ENCODE measurements at regions not wholly inside any gene's neighbourhood (a gene's known extent, or its start where the extent isn't known, plus 50 kb on each side); places are given as distances from the start of the nearest gene placed in this dataset.
"Not testable (repeated sequence)": the region's sequence is repeated elsewhere in the genome, so short reads cannot be mapped to it uniquely, and the experiment has no call there.

DNA sequence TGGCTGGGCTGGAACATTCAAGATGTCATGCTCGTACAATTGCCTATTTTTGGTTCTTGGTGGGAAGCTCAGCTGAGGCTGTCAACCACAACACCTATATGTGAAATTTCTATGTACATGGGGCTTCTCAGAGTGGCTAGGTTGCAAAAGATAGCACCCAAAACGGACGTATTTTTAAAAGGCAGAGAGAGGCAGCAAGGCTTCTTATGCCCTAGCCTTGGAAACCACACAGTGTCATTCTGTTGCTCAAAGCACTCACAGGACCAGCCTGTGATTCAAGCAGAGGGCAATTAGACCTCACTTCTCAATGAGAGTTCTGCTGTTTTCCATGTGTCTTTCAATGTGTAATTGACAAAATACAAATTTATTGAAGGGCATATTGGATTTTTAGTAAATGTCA, 134.0 kb downstream of the GXYLT1 start:
- H3K36me3 ChIP-seq (ENCODE audit: insufficient read depth, low read length): no peaks in the 10 kb centered on the region

DNA sequence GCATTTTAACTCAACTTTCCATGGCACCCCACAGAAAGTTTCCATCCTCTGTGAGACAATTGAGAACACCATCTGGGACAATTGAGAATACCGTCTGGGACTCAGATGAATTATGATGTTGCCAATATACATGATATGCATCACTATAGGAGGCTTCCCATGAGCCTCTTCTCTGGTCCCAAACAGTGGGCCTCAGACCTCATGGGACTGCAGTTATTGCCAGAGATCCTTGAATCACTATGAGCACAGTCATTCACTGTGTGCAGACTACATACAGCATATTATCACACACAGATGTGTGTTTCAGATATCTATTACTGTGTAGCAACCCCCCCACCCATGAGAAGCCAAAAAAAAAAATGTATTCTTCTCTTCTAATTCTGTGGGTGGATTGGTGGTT, 134.4 kb downstream of the GXYLT1 start:
- Histone ChIP-seq H3K9ac (ENCODE audit: low read depth, low read length) (no peak overlapping the region), H3K27ac (ENCODE audit: low read depth, low read length) (no peak overlapping the region), H3K9me3 (ENCODE audit: insufficient read depth, low read depth, low read length) (no peaks in the 10 kb centered on the region), H3K4me3 (ENCODE audit: low read length) (no peak overlapping the region), H3K36me3 (ENCODE audit: insufficient read depth, low read length) (no peaks in the 10 kb centered on the region), H3K4me1 (ENCODE audit: insufficient read depth, low read length) (peaks cover 2% of the 10 kb centered on the region; the same call in 1 of the 2 replicates), H3K27me3 (ENCODE audit: insufficient read depth, low read length) (no peaks in the 10 kb centered on the region)
- 100% methylated on average over 1 of the region's 1 CpG for WGBS

More for the DNA sequence above, 134.0 kb downstream of the GXYLT1 start:
- Histone ChIP-seq H3K4me1 (ENCODE audit: insufficient read depth, low read length) (peaks cover 2% of the 10 kb centered on the region; the same call in 1 of the 2 replicates), H3K4me3 (ENCODE audit: low read length) (no peak overlapping the region), H3K9ac (ENCODE audit: low read depth, low read length) (no peak overlapping the region), H3K27me3 (ENCODE audit: insufficient read depth, low read length) (no peaks in the 10 kb centered on the region), H3K9me3 (ENCODE audit: insufficient read depth, low read depth, low read length) (no peaks in the 10 kb centered on the region), H3K27ac (ENCODE audit: low read depth, low read length) (no peak overlapping the region)
- WGBS: 92% methylated on average over 3 of the region's 3 CpGs

DNA sequence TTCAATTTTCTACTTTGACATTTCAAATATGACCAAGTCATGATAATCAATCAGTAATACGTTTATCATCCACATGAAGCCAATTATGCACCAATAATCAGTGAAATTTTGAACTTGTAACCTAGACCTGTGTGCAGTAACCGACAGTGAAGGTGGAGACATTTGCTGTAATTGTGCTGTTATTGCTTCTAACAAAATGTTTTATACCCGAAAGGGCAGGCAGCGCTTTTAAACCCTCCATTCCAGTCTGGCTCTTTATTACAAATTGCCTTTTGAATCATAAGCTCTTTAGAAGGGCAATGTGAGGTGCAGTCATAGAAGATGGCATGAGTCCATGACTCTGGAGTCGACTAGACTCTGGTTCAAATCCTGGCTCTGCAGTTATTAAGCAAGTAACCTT, 135.7 kb downstream of the GXYLT1 start:
- Histone ChIP-seq H3K36me3 (ENCODE audit: insufficient read depth, low read length) (no peaks in the 10 kb centered on the region), H3K4me1 (ENCODE audit: insufficient read depth, low read length) (peaks cover 2% of the 10 kb centered on the region; the same call in 1 of the 2 replicates), H3K27ac (ENCODE audit: low read depth, low read length) (no peak overlapping the region), H3K4me3 (ENCODE audit: low read length) (no peak overlapping the region), H3K9ac (ENCODE audit: low read depth, low read length) (no peak overlapping the region), H3K9me3 (ENCODE audit: insufficient read depth, low read depth, low read length) (no peaks in the 10 kb centered on the region), H3K27me3 (ENCODE audit: insufficient read depth, low read length) (no peaks in the 10 kb centered on the region)
- 91% methylated on average over 5 of the region's 5 CpGs for WGBS

DNA sequence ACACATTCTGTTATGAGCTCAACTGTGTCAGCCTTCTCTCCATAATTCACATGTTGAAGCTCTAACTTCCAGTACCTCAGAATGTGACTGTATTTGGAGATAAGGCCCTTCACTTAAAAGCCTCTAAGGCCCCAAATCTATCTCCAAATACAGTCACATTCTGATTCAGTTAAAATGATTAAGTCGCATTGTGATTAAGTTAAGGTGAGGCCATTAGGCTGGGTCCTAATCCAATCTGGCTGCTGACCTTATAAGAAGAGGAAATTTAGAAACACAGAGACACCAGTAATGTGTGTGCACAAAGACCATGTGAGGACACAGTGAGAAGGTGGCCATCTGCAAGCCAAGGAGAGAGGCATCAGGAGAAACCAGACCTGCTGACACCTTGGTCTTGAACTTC, 141.6 kb downstream of the GXYLT1 start:
- Histone ChIP-seq H3K4me1 (ENCODE audit: insufficient read depth, low read length) (no peaks in the 10 kb centered on the region), H3K4me3 (ENCODE audit: low read length) (no peak overlapping the region), H3K36me3 (ENCODE audit: insufficient read depth, low read length) (no peaks in the 10 kb centered on the region), H3K9me3 (ENCODE audit: insufficient read depth, low read depth, low read length) (no peaks in the 10 kb centered on the region), H3K27me3 (ENCODE audit: insufficient read depth, low read length) (no peaks in the 10 kb centered on the region), H3K27ac (ENCODE audit: low read depth, low read length) (no peak overlapping the region), H3K9ac (ENCODE audit: low read depth, low read length) (no peak overlapping the region)
- WGBS: 90% methylated on average over 1 of the region's 1 CpG

DNA sequence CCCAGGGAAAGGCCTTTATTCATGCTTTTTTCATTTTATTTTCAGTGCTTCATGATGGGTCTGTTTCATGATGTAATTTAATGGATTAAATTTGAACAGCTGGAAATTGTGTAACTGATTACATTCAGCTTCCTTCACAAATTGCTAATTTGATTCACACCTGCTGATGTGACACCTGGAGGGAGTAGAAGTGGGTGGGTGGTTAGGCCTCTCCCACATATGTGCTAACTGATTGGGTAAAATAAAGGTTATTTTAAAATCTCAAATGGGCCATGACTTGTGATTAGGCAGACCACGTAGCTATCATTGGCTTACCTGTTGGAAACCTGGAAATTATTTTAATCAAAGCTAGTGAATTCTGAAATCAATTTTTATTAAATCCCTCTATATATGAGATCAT, 142.1 kb downstream of the GXYLT1 start:
- no peaks in the 10 kb centered on the region for H3K9me3 ChIP-seq (ENCODE audit: insufficient read depth, low read depth, low read length)
- H3K27ac ChIP-seq (ENCODE audit: low read depth, low read length): no peak overlapping the region
- no peak overlapping the region for H3K4me3 ChIP-seq (ENCODE audit: low read length)
- 83% methylated on average over 1 of the region's 1 CpG for WGBS
- no peak overlapping the region for H3K9ac ChIP-seq (ENCODE audit: low read depth, low read length)
- H3K27me3 ChIP-seq (ENCODE audit: insufficient read depth, low read length): no peaks in the 10 kb centered on the region
- no peaks in the 10 kb centered on the region for H3K36me3 ChIP-seq (ENCODE audit: insufficient read depth, low read length)
- no peaks in the 10 kb centered on the region for H3K4me1 ChIP-seq (ENCODE audit: insufficient read depth, low read length)

GRCh38 chr12:41998436-41998835, 146.2 kb downstream of the GXYLT1 start:
- Histone ChIP-seq H3K4me1 (ENCODE audit: insufficient read depth, low read length) (no peaks in the 10 kb centered on the region), H3K4me3 (ENCODE audit: low read length) (no peak overlapping the region), H3K27me3 (ENCODE audit: insufficient read depth, low read length) (no peaks in the 10 kb centered on the region), H3K9me3 (ENCODE audit: insufficient read depth, low read depth, low read length) (no peaks in the 10 kb centered on the region), H3K27ac (ENCODE audit: low read depth, low read length) (no peak overlapping the region), H3K9ac (ENCODE audit: low read depth, low read length) (no peak overlapping the region), H3K36me3 (ENCODE audit: insufficient read depth, low read length) (no peaks in the 10 kb centered on the region)
- WGBS: 96% methylated on average over 14 of the region's 14 CpGs

GRCh38 chr12:41993283-41993682, 151.4 kb downstream of the GXYLT1 start:
- Histone ChIP-seq H3K4me3 (ENCODE audit: low read length) (no peak overlapping the region), H3K27me3 (ENCODE audit: insufficient read depth, low read length) (no peaks in the 10 kb centered on the region), H3K4me1 (ENCODE audit: insufficient read depth, low read length) (no peaks in the 10 kb centered on the region), H3K9ac (ENCODE audit: low read depth, low read length) (no peak overlapping the region), H3K36me3 (ENCODE audit: insufficient read depth, low read length) (no peaks in the 10 kb centered on the region), H3K27ac (ENCODE audit: low read depth, low read length) (no peak overlapping the region), H3K9me3 (ENCODE audit: insufficient read depth, low read depth, low read length) (0 out of 2 replicates have a peak, but pooled peaks cover 2% of the 10 kb centered on the region)
- WGBS: 84% methylated on average over 1 of the region's 2 CpGs

GRCh38 chr12:41992692-41993215, 151.9 kb downstream of the GXYLT1 start:
- Histone ChIP-seq H3K4me3 (ENCODE audit: low read length) (no peak overlapping the region), H3K27ac (ENCODE audit: low read depth, low read length) (no peak overlapping the region), H3K9ac (ENCODE audit: low read depth, low read length) (no peak overlapping the region), H3K27me3 (ENCODE audit: insufficient read depth, low read length) (no peaks in the 10 kb centered on the region), H3K9me3 (ENCODE audit: insufficient read depth, low read depth, low read length) (0 out of 2 replicates have a peak, but pooled peaks cover 2% of the 10 kb centered on the region), H3K36me3 (ENCODE audit: insufficient read depth, low read length) (no peaks in the 10 kb centered on the region), H3K4me1 (ENCODE audit: insufficient read depth, low read length) (no peaks in the 10 kb centered on the region)
- 88% methylated on average over 2 of the region's 3 CpGs for WGBS

DNA sequence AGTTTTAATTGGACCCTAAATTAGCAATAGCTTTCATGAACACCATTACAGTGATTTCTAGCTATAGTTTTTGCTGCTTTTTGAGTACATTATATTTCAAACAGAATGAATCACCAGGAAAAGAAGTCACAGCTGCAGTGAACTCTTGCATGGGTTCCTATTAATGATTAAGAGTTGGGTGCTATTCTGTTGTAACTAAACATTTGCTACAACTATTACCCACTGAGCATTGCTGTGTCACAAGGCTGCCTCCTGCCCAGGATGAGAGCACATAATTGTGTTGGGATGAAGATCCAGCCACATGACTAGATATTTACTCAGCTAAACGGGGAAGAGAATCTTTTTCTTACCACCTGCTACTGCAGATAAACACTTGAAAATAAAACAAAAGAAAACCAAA, 152.7 kb downstream of the GXYLT1 start:
- no peak overlapping the region for H3K27ac ChIP-seq (ENCODE audit: low read depth, low read length)
- H3K9me3 ChIP-seq (ENCODE audit: insufficient read depth, low read depth, low read length): 0 out of 2 replicates have a peak, but pooled peaks cover 2% of the 10 kb centered on the region
- no peak overlapping the region for H3K9ac ChIP-seq (ENCODE audit: low read depth, low read length)
- H3K4me1 ChIP-seq (ENCODE audit: insufficient read depth, low read length): no peaks in the 10 kb centered on the region
- 77% methylated on average over 1 of the region's 1 CpG for WGBS
- no peak overlapping the region for H3K4me3 ChIP-seq (ENCODE audit: low read length)
- H3K27me3 ChIP-seq (ENCODE audit: insufficient read depth, low read length): no peaks in the 10 kb centered on the region
- no peaks in the 10 kb centered on the region for H3K36me3 ChIP-seq (ENCODE audit: insufficient read depth, low read length)

DNA sequence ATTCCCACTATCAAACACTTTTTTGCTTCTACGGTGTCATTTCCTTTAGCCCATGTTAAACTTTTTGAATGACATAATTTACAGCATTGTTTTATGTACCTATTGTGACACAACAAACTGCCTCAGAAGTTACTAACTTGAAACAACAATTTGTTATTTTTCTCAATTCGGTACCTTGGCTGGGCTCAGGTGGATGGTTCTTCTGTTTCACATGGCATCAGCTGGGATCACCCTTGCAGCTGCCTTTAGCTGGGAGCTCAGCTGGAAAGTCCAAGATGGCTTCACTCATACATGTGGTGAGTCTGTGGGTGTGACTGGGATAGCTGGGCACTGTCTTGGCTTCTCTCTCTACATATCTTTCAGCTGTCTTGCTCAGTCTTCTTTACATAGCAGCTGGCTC, 156.0 kb downstream of the GXYLT1 start:
- Histone ChIP-seq H3K9ac (ENCODE audit: low read depth, low read length) (no peak overlapping the region), H3K4me3 (ENCODE audit: low read length) (no peak overlapping the region), H3K27ac (ENCODE audit: low read depth, low read length) (no peak overlapping the region), H3K9me3 (ENCODE audit: insufficient read depth, low read depth, low read length) (0 out of 2 replicates have a peak, but pooled peaks cover 2% of the 10 kb centered on the region), H3K27me3 (ENCODE audit: insufficient read depth, low read length) (no peaks in the 10 kb centered on the region), H3K4me1 (ENCODE audit: insufficient read depth, low read length) (peaks cover 3% of the 10 kb centered on the region), H3K36me3 (ENCODE audit: insufficient read depth, low read length) (no peaks in the 10 kb centered on the region)
- WGBS: 98% methylated on average over 2 of the region's 2 CpGs

- H3K27me3 ChIP-seq (ENCODE audit: insufficient read depth, low read length); H3K36me3 ChIP-seq (ENCODE audit: insufficient read depth, low read length); H3K27ac ChIP-seq (ENCODE audit: low read depth, low read length); H3K4me3 ChIP-seq (ENCODE audit: low read length); H3K9me3 ChIP-seq (ENCODE audit: insufficient read depth, low read depth, low read length); H3K4me1 ChIP-seq (ENCODE audit: insufficient read depth, low read length); H3K9ac ChIP-seq (ENCODE audit: low read depth, low read length): not testable (repeated sequence)
- 100% methylated on average over 2 of the region's 2 CpGs for WGBS
Measured at GRCh38 chr12:41986513-41986912, 158.2 kb downstream of the GXYLT1 start.

- no peak overlapping the region for H3K4me3 ChIP-seq (ENCODE audit: low read length)
- H3K9ac ChIP-seq (ENCODE audit: low read depth, low read length): no peak overlapping the region
- no peak overlapping the region for H3K27ac ChIP-seq (ENCODE audit: low read depth, low read length)
- H3K36me3 ChIP-seq (ENCODE audit: insufficient read depth, low read length): no peaks in the 10 kb centered on the region
- no peaks in the 10 kb centered on the region for H3K27me3 ChIP-seq (ENCODE audit: insufficient read depth, low read length)
- peaks cover 10% of the 10 kb centered on the region for H3K4me1 ChIP-seq (ENCODE audit: insufficient read depth, low read length)
- H3K9me3 ChIP-seq (ENCODE audit: insufficient read depth, low read depth, low read length): peaks cover 11% of the 10 kb centered on the region
Measured at GRCh38 chr12:41983856-41984255, 160.8 kb downstream of the GXYLT1 start.
